ENCODE measurements at regions not wholly inside any gene's neighbourhood (a gene's known extent, or its start where the extent isn't known, plus 50 kb on each side); places are given as distances from the start of the nearest gene placed in this dataset.

GRCh38 chr10:60441515-60441914, 51.8 kb upstream of the ANK3 start:
- no peak overlapping the region for H3K27ac ChIP-seq
- H3K4me3 ChIP-seq, result no peak overlapping the region
- in situ Hi-C loops (cut with MboI; ENCODE audit: low pct_ligation_motif_present in 1 of 4, low pct_unique_long_range_greater_than_20kb in 1 of 4, low sequenced_read_pairs in 3 of 4), result loop anchor here in 3 of 4 donors (10.0 to 25.0 kb wide), 4 partner anchors 203 to 321 kb away; no protein-coding TSS in a partner anchor
- H3K27me3 ChIP-seq, result no peaks in the 10 kb centered on the region
- no peak for DNase-seq
- H3K4me1 ChIP-seq, result peaks cover 0 to 4% (median 0%) of the 10 kb centered on the region in 4 donors
- H3K9me3 ChIP-seq, result no peaks in the 10 kb centered on the region
- TF ChIP-seq EP300 (IDR thresholded peaks at IDR 0.05; ENCODE audit: low read depth) (no peak), POLR2AphosphoS5 (IDR thresholded peaks at IDR 0.05) (no peak), CTCF (IDR thresholded peaks at IDR 0.05) (peak in 1 of 5 experiments; percentile 5)
- WGBS, 2 donors (ENCODE audit: low coverage in 1 of 2), result 50 to 59% methylated on average over 1 of the region's 1 CpG
- no peaks in the 10 kb centered on the region for H3K36me3 ChIP-seq
- intact Hi-C loops (cut with DNase I; ENCODE audit: low total_unique reads), result no loop called here

DNA sequence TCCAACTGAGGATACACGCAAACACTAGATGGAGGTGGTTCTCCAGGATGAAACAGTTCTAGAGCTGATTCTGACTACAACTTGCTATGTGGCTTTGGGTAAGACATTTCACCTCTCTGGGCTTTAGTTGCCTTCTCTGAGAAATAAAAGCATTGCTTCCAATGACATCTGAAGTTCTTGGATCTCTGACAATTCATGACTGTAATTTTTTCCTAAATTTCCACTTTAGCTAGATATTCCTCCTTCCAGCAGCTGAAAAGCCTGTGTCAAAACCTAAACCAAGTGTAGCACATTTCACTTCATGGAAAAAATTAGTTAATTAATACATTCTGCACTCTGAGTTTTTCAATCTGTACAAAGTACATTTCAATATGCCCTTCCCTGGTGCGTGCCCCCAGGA, 50.0 kb upstream of the ANK3 start:
- in situ Hi-C loops (cut with MboI; ENCODE audit: low pct_ligation_motif_present in 1 of 4, low pct_unique_long_range_greater_than_20kb in 1 of 4, low sequenced_read_pairs in 3 of 4), result loop anchor here (10.0 to 25.0 kb wide), 8 partner anchors 205 to 345 kb away; no protein-coding TSS in a partner anchor

More for the DNA sequence above, 50.0 kb upstream of the ANK3 start:
- H3K4me1 ChIP-seq, result no peaks in the 10 kb centered on the region
- DNase-seq, result no peak
- no peak overlapping the region for H3K27ac ChIP-seq
- H3K9me3 ChIP-seq, result no peaks in the 10 kb centered on the region
- no peak overlapping the region for H3K4me3 ChIP-seq
- no peaks in the 10 kb centered on the region for H3K36me3 ChIP-seq
- 98% methylated on average over 2 of the region's 2 CpGs; no CpG with 5 or more reads in 1 of the 2 donors for WGBS, 2 donors (ENCODE audit: low coverage in 1 of 2)
- TF ChIP-seq POLR2AphosphoS5 (IDR thresholded peaks at IDR 0.05) (no peak), EP300 (IDR thresholded peaks at IDR 0.05; ENCODE audit: low read depth) (no peak), POLR2A (IDR thresholded peaks at IDR 0.05) (no peak)
- H3K27me3 ChIP-seq, result no peaks in the 10 kb centered on the region
- intact Hi-C loops (cut with DNase I; ENCODE audit: low total_unique reads), result loop anchor here (10.0 kb wide), 1 partner anchor 325 kb away; no protein-coding TSS in a partner anchor
